Aorta (tissue), 5 donors: ENCODE measurements at regions not wholly inside any gene's neighbourhood (a gene's known extent, or its start where the extent isn't known, plus 50 kb on each side); places are given as distances from the start of the nearest gene placed in this dataset.
"Not testable (repeated sequence)": the region's sequence is repeated elsewhere in the genome, so short reads cannot be mapped to it uniquely, and the experiment has no call there.

Experiments
- ATAC-seq: fragments of 200-7000 bp; cut with Tn5 transposase; one replicate; pipeline ENCODE4 v1.9.1; 2022; ENCODE audit warnings: moderate library complexity; ENCODE audit not compliant: low FRiP score
- DNase-seq, 2 donors: peaks; one replicate each; pipeline ENCODE4 v3.0.0-alpha.2; 2020
- H3K27ac ChIP-seq, 2 donors: one replicate each; pipeline ENCODE4 v1.5.1; 2013; ENCODE audit warnings: low read length in 2 of 2, mild to moderate bottlenecking in 2 of 2, moderate library complexity in 2 of 2, control low read depth in 1 of 2, inconsistent platforms in 1 of 2, low read depth in 1 of 2
- H3K27me3 ChIP-seq, 2 donors: one replicate each; pipeline ENCODE4 v1.6.1; 2013; ENCODE audit warnings: control low read depth in 1 of 2, low read length in 1 of 2, mild to moderate bottlenecking in 1 of 2, moderate library complexity in 1 of 2; ENCODE audit not compliant: insufficient read depth in 2 of 2, control insufficient read depth in 1 of 2
- H3K36me3 ChIP-seq, 2 donors: one replicate each; pipeline ENCODE4 v1.6.1; 2013; ENCODE audit warnings: control low read depth in 1 of 2, low read length in 1 of 2, mild to moderate bottlenecking in 1 of 2; ENCODE audit not compliant: insufficient read depth in 2 of 2, control insufficient read depth in 1 of 2
- H3K4me1 ChIP-seq, 2 donors: one replicate each; pipeline ENCODE4 v1.6.1; 2013; ENCODE audit warnings: low read length in 2 of 2, control low read depth in 1 of 2, mild to moderate bottlenecking in 1 of 2, moderate library complexity in 1 of 2; ENCODE audit not compliant: insufficient read depth in 2 of 2, control insufficient read depth in 1 of 2
- H3K4me3 ChIP-seq, 2 donors: one replicate each; pipeline ENCODE4 v1.5.1; 2013; ENCODE audit warnings: low read length in 2 of 2, control low read depth in 1 of 2, mild to moderate bottlenecking in 1 of 2
- H3K9me3 ChIP-seq: one replicate; pipeline ENCODE4 v1.6.1; 2013; ENCODE audit warnings: mild to moderate bottlenecking, low read length; ENCODE audit not compliant: control insufficient read depth
- WGBS, 2 donors: extraction: QIAGEN DNeasy Blood & Tissue Kit; methylation state at CpG; one replicate each; pipeline ENCODE4 v1.1.7; 2013; 5-methylcytosine and 5-hydroxymethylcytosine counted together
- intact Hi-C, 2 donors: fragments of 100-400 bp; cut with DNase I; formaldehyde crosslinking; loops; one replicate each; pipeline versions ENCODE4 v1.14.2 to v1.15.0; 2022
- donor health status: healthy with polysubstance abuse.
- donor health status: Bipolar disorder and iron deficiency.
- donor health status: DM: no; HTN: no; CAD: no.
- donor health status: DM: no; HTN: no; CAD: no.
- donor health status: DM: yes; HTN: yes; CAD: no.

- 59 to 64% methylated on average over 1 of the region's 1 CpG for WGBS, 2 donors
- intact Hi-C loops = no loop called here
- Histone ChIP-seq H3K9me3 (no peaks in the 10 kb centered on the region), H3K36me3 (no peaks in the 10 kb centered on the region), H3K27me3 (no peaks in the 10 kb centered on the region), H3K27ac (no peak overlapping the region), H3K4me3 (no peak overlapping the region), H3K4me1 (no peaks in the 10 kb centered on the region)
- ATAC-seq (no peak), DNase-seq (no peak)
Measured at GRCh38 chr14:25820368-25820767, 770.4 kb upstream of the STXBP6 start.

DNA sequence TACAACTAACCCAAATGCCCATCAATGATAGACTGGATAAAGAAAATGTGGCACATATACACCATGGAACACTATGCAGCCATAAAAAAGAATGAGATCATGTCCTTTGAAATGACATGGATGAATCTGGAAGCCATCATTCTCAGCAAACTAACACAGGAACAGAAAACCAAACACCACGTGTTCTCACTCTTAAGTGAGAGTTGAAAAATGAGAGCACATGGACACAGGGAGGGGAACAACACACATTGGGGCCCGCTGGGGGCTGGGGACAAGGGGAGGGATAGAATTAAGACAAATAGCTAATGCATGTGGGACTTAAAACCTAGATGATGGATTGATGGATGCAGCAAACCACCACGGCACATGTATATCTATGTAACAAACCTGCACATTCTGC, 764.7 kb upstream of the STXBP6 start:
- H3K36me3 ChIP-seq, H3K4me1 ChIP-seq, DNase-seq, H3K27me3 ChIP-seq, H3K4me3 ChIP-seq, H3K9me3 ChIP-seq, intact Hi-C loops, ATAC-seq, H3K27ac ChIP-seq: not testable (repeated sequence)
- 29 to 52% methylated on average over 3 of the region's 3 CpGs for WGBS, 2 donors

DNA sequence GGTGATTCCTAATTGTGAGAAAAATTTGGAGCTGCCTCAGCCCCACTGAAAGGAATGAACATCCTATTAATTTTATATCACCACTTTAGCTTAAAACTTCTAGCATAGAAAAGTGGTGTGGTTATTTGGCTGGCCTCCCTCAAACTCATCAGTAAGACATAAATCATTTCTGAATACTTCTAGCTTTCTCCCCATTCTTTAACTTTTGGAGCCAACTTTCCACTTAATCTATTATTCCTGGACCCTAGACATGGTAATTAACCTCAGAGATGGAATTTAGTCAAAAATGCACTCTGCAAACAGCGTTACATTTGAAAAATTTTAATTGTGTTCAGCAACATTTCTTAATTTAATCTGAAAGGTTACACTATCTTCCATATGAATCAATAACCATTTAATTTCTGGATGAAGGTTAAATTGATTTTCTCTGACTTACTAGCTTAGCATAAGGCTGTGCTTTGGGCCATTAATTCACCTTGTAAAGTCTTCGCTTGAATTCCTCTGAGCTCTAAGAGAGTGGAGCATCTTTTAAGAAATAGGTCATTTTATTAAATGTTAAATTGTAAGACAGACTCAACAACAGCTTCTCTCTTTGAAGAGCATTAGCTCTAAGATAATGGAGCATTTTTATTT, 753.6 kb upstream of the STXBP6 start:
- intact Hi-C loops = no loop called here
- 50 to 51% methylated on average over 2 of the region's 2 CpGs for WGBS, 2 donors

DNA sequence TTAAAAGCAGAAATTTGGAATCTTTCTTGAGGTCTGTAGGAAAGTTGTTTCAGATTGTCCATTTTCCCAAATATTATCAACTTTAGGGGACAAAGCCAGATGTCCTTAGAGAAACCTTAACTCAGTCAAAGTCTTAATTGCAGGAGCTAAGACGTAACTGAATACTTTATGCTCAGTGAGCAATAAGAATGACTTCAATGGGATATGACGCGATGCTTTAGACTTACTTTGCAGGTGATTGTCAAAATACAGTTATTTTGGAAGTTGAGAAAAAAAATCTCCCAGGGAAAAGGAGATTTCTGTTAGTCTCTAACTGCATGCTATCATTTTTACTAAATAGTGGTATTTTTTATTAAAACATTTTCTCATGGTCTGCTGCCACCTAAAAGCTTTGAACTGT, 750.9 kb upstream of the STXBP6 start:
- no peak overlapping the region for H3K27ac ChIP-seq
- intact Hi-C loops = no loop called here
- H3K4me3 ChIP-seq = no peak overlapping the region
- no peaks in the 10 kb centered on the region for H3K36me3 ChIP-seq
- H3K9me3 ChIP-seq = no peaks in the 10 kb centered on the region
- no peak for DNase-seq
- no peaks in the 10 kb centered on the region for H3K4me1 ChIP-seq
- ATAC-seq = no peak
- no peaks in the 10 kb centered on the region for H3K27me3 ChIP-seq
- WGBS, 2 donors = 85 to 86% methylated on average over 3 of the region's 3 CpGs

More for the DNA sequence above, 753.6 kb upstream of the STXBP6 start:
- Histone ChIP-seq H3K4me1 (no peaks in the 10 kb centered on the region), H3K36me3 (no peaks in the 10 kb centered on the region), H3K9me3 (no peaks in the 10 kb centered on the region), H3K27ac (no peak overlapping the region), H3K27me3 (no peaks in the 10 kb centered on the region), H3K4me3 (no peak overlapping the region)
- no peak for DNase-seq
- ATAC-seq = no peak

DNA sequence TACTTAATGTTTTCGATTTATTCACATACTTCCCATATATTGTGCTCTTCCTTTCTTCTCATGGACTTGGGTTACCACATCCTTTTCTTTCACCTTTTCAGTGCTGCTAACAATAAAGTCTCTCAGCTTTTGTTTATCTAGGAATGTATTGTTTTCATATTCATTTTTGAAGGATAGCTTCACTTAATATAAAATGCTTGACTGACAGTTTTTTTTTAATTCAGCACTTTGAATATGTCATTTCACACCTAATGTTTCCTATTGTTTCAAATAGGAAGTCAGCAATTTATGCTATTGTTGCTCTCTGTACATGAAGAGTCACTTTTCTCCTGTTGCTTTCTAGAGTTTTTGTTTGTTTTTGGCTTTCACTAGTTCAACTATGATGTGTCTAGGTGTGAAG, 738.3 kb upstream of the STXBP6 start:
- intact Hi-C loops = no loop called here
- Histone ChIP-seq H3K9me3 (peaks cover 2% of the 10 kb centered on the region), H3K27me3 (no peaks in the 10 kb centered on the region), H3K4me3 (no peak overlapping the region), H3K4me1 (no peaks in the 10 kb centered on the region), H3K27ac (no peak overlapping the region), H3K36me3 (no peaks in the 10 kb centered on the region)
- 88% methylated on average over 1 of the region's 1 CpG for WGBS, 2 donors
- ATAC-seq (no peak), DNase-seq (no peak)

- 58 to 69% methylated on average over 3 of the region's 3 CpGs for WGBS, 2 donors
- no peak overlapping the region for H3K4me3 ChIP-seq
- DNase-seq (no peak), ATAC-seq (no peak)
- H3K36me3 ChIP-seq = no peaks in the 10 kb centered on the region
- H3K27ac ChIP-seq = no peak overlapping the region
- H3K4me1 ChIP-seq = no peaks in the 10 kb centered on the region
- intact Hi-C loops = no loop called here
- H3K9me3 ChIP-seq = no peaks in the 10 kb centered on the region
- H3K27me3 ChIP-seq = no peaks in the 10 kb centered on the region
Measured at GRCh38 chr14:25765909-25766308, 716.0 kb upstream of the STXBP6 start.

GRCh38 chr14:25759920-25760655, 710.1 kb upstream of the STXBP6 start:
- ATAC-seq = peak; percentile 16
- DNase-seq = no peak
- Histone ChIP-seq H3K4me1 (no peaks in the 10 kb centered on the region), H3K27ac (no peak overlapping the region), H3K4me3 (no peak overlapping the region), H3K36me3 (no peaks in the 10 kb centered on the region), H3K27me3 (no peaks in the 10 kb centered on the region), H3K9me3 (no peaks in the 10 kb centered on the region)
- intact Hi-C loops = no loop called here
- 77 to 78% methylated on average over 9 of the region's 9 CpGs for WGBS, 2 donors

GRCh38 chr14:25759256-25759655, 709.3 kb upstream of the STXBP6 start:
- intact Hi-C loops = no loop called here
- Histone ChIP-seq H3K27me3 (no peaks in the 10 kb centered on the region), H3K4me3 (no peak overlapping the region), H3K27ac (no peak overlapping the region), H3K36me3 (no peaks in the 10 kb centered on the region), H3K4me1 (no peaks in the 10 kb centered on the region), H3K9me3 (no peaks in the 10 kb centered on the region)
- ATAC-seq (no peak), DNase-seq (no peak)
- 63 to 65% methylated on average over 2 of the region's 2 CpGs for WGBS, 2 donors

- Histone ChIP-seq H3K9me3 (no peaks in the 10 kb centered on the region), H3K36me3 (no peaks in the 10 kb centered on the region), H3K4me3 (no peak overlapping the region), H3K27me3 (no peaks in the 10 kb centered on the region), H3K27ac (no peak overlapping the region), H3K4me1 (no peaks in the 10 kb centered on the region)
- whole genome bisulfite sequencing, 2 donors = 67 to 71% methylated on average over 3 of the region's 3 CpGs
- no peak for DNase-seq
- no peak for ATAC-seq
- intact Hi-C loops = no loop called here
Measured at GRCh38 chr14:25757364-25757763, 707.4 kb upstream of the STXBP6 start.
